Gastroesophageal sphincter (tissue), 4 donors: ENCODE measurements at regions not wholly inside any gene's neighbourhood (a gene's known extent, or its start where the extent isn't known, plus 50 kb on each side); places are given as distances from the start of the nearest gene placed in this dataset.
A peak's percentile ranks its signal among the peaks of the same experiment; 100 is the strongest.

Source experiments
- ATAC-seq: fragments of 150-250 bp; one replicate; pipeline ENCODE4 v1.9.1; 2016; ENCODE audit warnings: mild to moderate bottlenecking, moderate library complexity
- H3K27ac ChIP-seq, 4 donors: fragments of 200-600 bp; sonication (generic) in 3 of 4; 1 replicate in 3 of 4; 2 replicates in 1 of 4; pipeline ENCODE4 v1.5.1; 2016 to 2019
- H3K27me3 ChIP-seq: fragments of 200-600 bp; sonication (generic); one replicate; pipeline ENCODE4 v1.5.1; 2019
- H3K36me3 ChIP-seq, 2 donors: fragments of 200-600 bp; sonication (generic); one replicate each; pipeline ENCODE4 v1.5.1; 2019; ENCODE audit warnings: control low read depth in 1 of 2
- H3K4me1 ChIP-seq, 3 donors: fragments of 200-600 bp; sonication (generic); 1 replicate in 2 of 3; 2 replicates in 1 of 3; pipeline ENCODE4 v1.5.1; 2016 to 2019; ENCODE audit warnings: control low read depth in 2 of 3
- H3K4me3 ChIP-seq, 2 donors: fragments of 200-600 bp; sonication (generic); one replicate each; pipeline ENCODE4 v1.5.1; 2019; ENCODE audit warnings: mild to moderate bottlenecking in 1 of 2, moderate library complexity in 1 of 2
- H3K9me3 ChIP-seq, 3 donors: fragments of 200-600 bp; sonication (generic); one replicate each; pipeline ENCODE4 v1.5.1; 2017 to 2019; ENCODE audit warnings: control low read depth in 2 of 3
- CTCF ChIP-seq, 4 experiments: fragments of 200-600 bp in 2 of 4; fragments of 450-650 bp in 2 of 4; sonication (generic) in 1 of 4; IDR thresholded peaks; one replicate each; pipeline ENCODE4 v1.5.1; 2017 to 2019; ENCODE audit warnings: antibody characterized with exemption in 4 of 4, mild to moderate bottlenecking in 2 of 4, moderate library complexity in 2 of 4
- EP300 ChIP-seq: sonication (generic); formaldehyde crosslinking; IDR thresholded peaks from one replicate; pipeline ENCODE4 v1.6.1; 2017; ENCODE audit warnings: antibody characterized with exemption, mild to moderate bottlenecking
- POLR2A ChIP-seq, 2 donors: fragments of 450-650 bp; IDR thresholded peaks; one replicate each; pipeline ENCODE4 v1.6.1; 2017; ENCODE audit warnings: antibody characterized with exemption in 2 of 2, mild to moderate bottlenecking in 2 of 2, moderate library complexity in 1 of 2
- POLR2AphosphoS5 ChIP-seq: sonication (generic); formaldehyde crosslinking; IDR thresholded peaks from one replicate; pipeline ENCODE4 v1.6.1; 2017; ENCODE audit warnings: antibody characterized with exemption
- WGBS, 2 donors: methylation state at CpG; one replicate each; pipeline ENCODE4 v1.1.5; 2018; ENCODE audit warnings: low coverage in 1 of 2; 5-methylcytosine and 5-hydroxymethylcytosine counted together

- TF ChIP-seq POLR2A (IDR thresholded peaks at IDR 0.05): no peak
- no peak for TF ChIP-seq EP300
- TF ChIP-seq POLR2AphosphoS5: no peak
- TF ChIP-seq CTCF (IDR thresholded peaks at IDR 0.05): no peak
- Histone ChIP-seq H3K27ac (no peak overlapping the region), H3K27me3 (no peaks in the 10 kb centered on the region), H3K4me1 (no peaks in the 10 kb centered on the region), H3K36me3 (no peaks in the 10 kb centered on the region), H3K9me3 (peaks cover 0 to 34% (median 0%) of the 10 kb centered on the region in 3 donors), H3K4me3 (no peak overlapping the region)
- ATAC-seq: peak; percentile 16
- 25 to 68% methylated on average over 2 to 3 of the region's 3 CpGs for WGBS, 2 donors
Measured at GRCh38 chr12:17810399-17810798, 279.6 kb downstream of the RERGL start.

GRCh38 chr12:17809206-17809605 lies 280.8 kb downstream of the RERGL start:
- no peak for TF ChIP-seq POLR2A (IDR thresholded peaks at IDR 0.05)
- TF ChIP-seq POLR2AphosphoS5: no peak
- TF ChIP-seq EP300: no peak
- TF ChIP-seq CTCF (IDR thresholded peaks at IDR 0.05): no peak
- Histone ChIP-seq H3K4me3 (no peak overlapping the region), H3K4me1 (no peaks in the 10 kb centered on the region), H3K27ac (no peak overlapping the region), H3K27me3 (no peaks in the 10 kb centered on the region), H3K9me3 (peaks cover 0 to 32% (median 0%) of the 10 kb centered on the region in 3 donors), H3K36me3 (no peaks in the 10 kb centered on the region)
- no peak for ATAC-seq
- 77 to 83% methylated on average over 1 of the region's 1 CpG for WGBS, 2 donors

GRCh38 chr12:17802657-17803641 lies 287.0 kb downstream of the RERGL start:
- Histone ChIP-seq H3K9me3 (peaks cover 0 to 4% (median 0%) of the 10 kb centered on the region in 3 donors), H3K4me3 (no peak overlapping the region), H3K27ac (no peak overlapping the region), H3K36me3 (no peaks in the 10 kb centered on the region), H3K4me1 (no peaks in the 10 kb centered on the region), H3K27me3 (no peaks in the 10 kb centered on the region)
- no peak for TF ChIP-seq CTCF (IDR thresholded peaks at IDR 0.05)
- no peak for TF ChIP-seq EP300
- no peak for TF ChIP-seq POLR2AphosphoS5
- no peak for TF ChIP-seq POLR2A (IDR thresholded peaks at IDR 0.05)
- WGBS, 2 donors: 66 to 68% methylated on average over 7 to 14 of the region's 15 CpGs
- ATAC-seq: no peak

DNA sequence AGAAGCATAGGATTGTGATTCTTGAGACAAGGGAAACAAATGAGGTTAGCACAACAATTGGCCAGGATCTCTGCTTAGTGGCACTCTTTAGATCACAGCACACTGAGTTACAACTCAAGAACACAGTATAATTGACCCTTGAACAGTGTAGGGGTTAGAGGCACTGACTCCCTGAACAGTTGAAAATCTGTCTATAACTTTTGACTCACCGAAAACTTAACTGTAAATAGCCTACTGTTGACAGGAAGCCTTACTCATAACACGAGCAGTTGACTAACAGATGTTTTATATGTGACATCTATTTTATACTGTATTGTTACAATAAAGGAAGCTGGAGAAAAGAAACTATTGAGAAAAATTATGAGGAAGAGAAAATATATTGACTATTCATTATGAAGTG lies 296.1 kb downstream of the RERGL start:
- H3K4me3 ChIP-seq: no peak overlapping the region
- H3K36me3 ChIP-seq: no peaks in the 10 kb centered on the region
- H3K4me1 ChIP-seq: no peaks in the 10 kb centered on the region
- no peaks in the 10 kb centered on the region for H3K9me3 ChIP-seq
- H3K27me3 ChIP-seq: no peaks in the 10 kb centered on the region
- no peak for ATAC-seq
- WGBS, 2 donors: 25 to 46% methylated on average over 2 of the region's 2 CpGs
- TF ChIP-seq CTCF (IDR thresholded peaks at IDR 0.05): no peak
- no peak overlapping the region for H3K27ac ChIP-seq

DNA sequence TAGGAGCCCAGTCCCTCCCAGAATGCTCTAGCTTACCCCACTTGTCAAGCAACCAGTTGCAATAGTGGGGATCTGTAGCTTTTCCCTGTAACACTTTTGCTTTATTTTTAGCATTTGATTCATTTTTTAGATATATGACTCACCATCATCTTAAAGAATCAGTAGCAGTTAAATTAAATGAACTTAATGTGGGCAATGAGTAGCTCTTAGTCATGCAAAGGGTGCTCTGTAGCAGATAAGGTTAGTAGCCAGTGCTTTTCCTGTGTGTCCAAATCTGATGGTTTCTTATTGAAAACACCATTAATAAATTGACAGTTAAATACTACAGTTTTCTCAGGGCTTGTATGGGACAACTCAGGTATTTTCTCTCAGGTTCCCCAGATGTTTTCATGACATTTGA lies 311.8 kb downstream of the RERGL start:
- no peak for TF ChIP-seq POLR2A (IDR thresholded peaks at IDR 0.05)
- no peak for TF ChIP-seq EP300
- H3K4me3 ChIP-seq: no peak overlapping the region
- H3K27me3 ChIP-seq: no peaks in the 10 kb centered on the region
- H3K36me3 ChIP-seq: no peaks in the 10 kb centered on the region
- no peaks in the 10 kb centered on the region for H3K4me1 ChIP-seq
- no peaks in the 10 kb centered on the region for H3K9me3 ChIP-seq
- ATAC-seq: no peak
- H3K27ac ChIP-seq: no peak overlapping the region
